Fibroblast of lung (primary cell): ENCODE measurements at regions not wholly inside any gene's neighbourhood (a gene's known extent, or its start where the extent isn't known, plus 50 kb on each side); places are given as distances from the start of the nearest gene placed in this dataset.

Experiments used
- DNase-seq, 2 donors: peaks; one replicate each; pipeline versions ENCODE4 v3.0.0 to v3.0.0-alpha.2; 2010; ENCODE audit warnings: low read depth in 2 of 2
- H2AFZ ChIP-seq: 2 replicates; pipeline ENCODE4 v1.5.1; 2012; ENCODE audit warnings: low read length, control low read depth, inconsistent platforms
- H3K27ac ChIP-seq: 2 replicates; pipeline ENCODE4 v1.5.1; 2011; ENCODE audit warnings: low read length, control low read depth; ENCODE audit not compliant: insufficient read depth
- H3K27me3 ChIP-seq: 2 replicates; pipeline ENCODE4 v1.5.1; 2011; ENCODE audit warnings: mild to moderate bottlenecking, low read length; ENCODE audit not compliant: control insufficient read depth, insufficient read depth
- H3K36me3 ChIP-seq: 2 replicates; pipeline ENCODE4 v1.5.1; 2011; ENCODE audit warnings: low read length; ENCODE audit not compliant: control insufficient read depth, insufficient read depth
- H3K4me1 ChIP-seq: 2 replicates; pipeline ENCODE4 v1.5.1; 2011; ENCODE audit warnings: low read length; ENCODE audit not compliant: control insufficient read depth, insufficient read depth; ENCODE audit errors: extremely low read depth
- H3K4me2 ChIP-seq: 2 replicates; pipeline ENCODE4 v1.5.1; 2011; ENCODE audit warnings: low read length, control low read depth; ENCODE audit not compliant: insufficient read depth; ENCODE audit errors: extremely low read depth
- H3K4me3 ChIP-seq, 4 experiments: fragments of 200-600 bp in 1 of 4; sonication (generic) in 1 of 4; replicated peaks in 1 of 4; 2 replicates each; pipeline ENCODE4 v1.5.1; 2011 to 2016; ENCODE audit warnings: low read length in 4 of 4, low read depth in 3 of 4, mild to moderate bottlenecking in 3 of 4, control low read depth in 2 of 4, inconsistent platforms in 1 of 4, mixed read lengths in 1 of 4; ENCODE audit not compliant: insufficient read depth in 1 of 4; ENCODE audit errors: control extremely low read depth in 1 of 4
- H3K79me2 ChIP-seq: 2 replicates; pipeline ENCODE4 v1.5.1; 2012; ENCODE audit warnings: mild to moderate bottlenecking, low read length, inconsistent platforms; ENCODE audit not compliant: control insufficient read depth, insufficient read depth
- H3K9ac ChIP-seq: 2 replicates; pipeline ENCODE4 v1.5.1; 2011; ENCODE audit warnings: mild to moderate bottlenecking, low read length, control low read depth; ENCODE audit not compliant: insufficient read depth
- H3K9me3 ChIP-seq: 2 replicates; pipeline ENCODE4 v1.5.1; 2012; ENCODE audit warnings: low read depth, low read length; ENCODE audit not compliant: control insufficient read depth, insufficient read depth
- H4K20me1 ChIP-seq: 2 replicates; pipeline ENCODE4 v1.5.1; 2011; ENCODE audit warnings: low read length; ENCODE audit not compliant: control insufficient read depth, insufficient read depth; ENCODE audit errors: extremely low read depth
- CTCF ChIP-seq, 2 donors: IDR thresholded peaks in 1 of 2; conservative IDR thresholded peaks in 1 of 2; 1 replicate in 1 of 2; 2 replicates in 1 of 2; pipeline ENCODE4 v1.5.1; 2011 to 2012; ENCODE audit warnings: low read length in 2 of 2, control low read depth in 1 of 2, inconsistent platforms in 1 of 2, low read depth in 1 of 2, mild to moderate bottlenecking in 1 of 2
- EZH2 ChIP-seq: IDR thresholded peaks from 2 replicates; pipeline ENCODE4 v1.5.1; 2012; ENCODE audit warnings: low read length, control low read depth, mild to moderate bottlenecking; ENCODE audit errors: missing control alignments

GRCh38 chr16:79534143-79534542, 66.4 kb downstream of the MAF start:
- no peak overlapping the region for H3K27ac ChIP-seq
- no peak for DNase-seq
- H3K4me3 ChIP-seq: no peak overlapping the region
- no peaks in the 10 kb centered on the region for H3K9me3 ChIP-seq
- no peaks in the 10 kb centered on the region for H3K79me2 ChIP-seq
- no peaks in the 10 kb centered on the region for H3K27me3 ChIP-seq
- H3K4me1 ChIP-seq: no peaks in the 10 kb centered on the region
- no peak overlapping the region for H3K9ac ChIP-seq
- no peaks in the 10 kb centered on the region for H3K36me3 ChIP-seq
- H4K20me1 ChIP-seq: no peaks in the 10 kb centered on the region
- TF ChIP-seq EZH2 (no peak), CTCF (conservative IDR thresholded peaks at IDR 0.05 in 1 of 2, IDR thresholded peaks at IDR 0.05 in 1 of 2; ENCODE audit: low read depth in 1 of 2, low read length in 2 of 2) (no peak)
- H2AFZ ChIP-seq: no peak overlapping the region
- H3K4me2 ChIP-seq: no peak overlapping the region

GRCh38 chr16:79533292-79533691, 67.2 kb downstream of the MAF start:
- Histone ChIP-seq H3K4me3 (no peak overlapping the region), H3K4me1 (no peaks in the 10 kb centered on the region), H3K27me3 (no peaks in the 10 kb centered on the region), H3K36me3 (no peaks in the 10 kb centered on the region), H3K9ac (no peak overlapping the region), H3K4me2 (no peak overlapping the region), H4K20me1 (no peaks in the 10 kb centered on the region), H3K79me2 (no peaks in the 10 kb centered on the region), H3K27ac (no peak overlapping the region), H2AFZ (no peak overlapping the region), H3K9me3 (no peaks in the 10 kb centered on the region)
- DNase-seq: no peak
- TF ChIP-seq EZH2 (no peak), CTCF (conservative IDR thresholded peaks at IDR 0.05 in 1 of 2, IDR thresholded peaks at IDR 0.05 in 1 of 2; ENCODE audit: low read depth in 1 of 2, low read length in 2 of 2) (no peak)

GRCh38 chr16:79532785-79533184, 67.8 kb downstream of the MAF start:
- no peak overlapping the region for H3K4me2 ChIP-seq
- no peaks in the 10 kb centered on the region for H3K9me3 ChIP-seq
- H3K4me1 ChIP-seq: no peaks in the 10 kb centered on the region
- H2AFZ ChIP-seq: no peak overlapping the region
- no peaks in the 10 kb centered on the region for H3K36me3 ChIP-seq
- H3K27me3 ChIP-seq: no peaks in the 10 kb centered on the region
- no peak overlapping the region for H3K4me3 ChIP-seq
- no peak overlapping the region for H3K27ac ChIP-seq
- no peak for TF ChIP-seq CTCF (conservative IDR thresholded peaks at IDR 0.05 in 1 of 2, IDR thresholded peaks at IDR 0.05 in 1 of 2; ENCODE audit: low read depth in 1 of 2, low read length in 2 of 2)
- TF ChIP-seq EZH2: no peak
- H4K20me1 ChIP-seq: no peaks in the 10 kb centered on the region
- no peak overlapping the region for H3K9ac ChIP-seq
- no peak for DNase-seq
- H3K79me2 ChIP-seq: no peaks in the 10 kb centered on the region
